ENCODE measurements at regions not wholly inside any gene's neighbourhood (a gene's known extent, or its start where the extent isn't known, plus 50 kb on each side); places are given as distances from the start of the nearest gene placed in this dataset.

DNA sequence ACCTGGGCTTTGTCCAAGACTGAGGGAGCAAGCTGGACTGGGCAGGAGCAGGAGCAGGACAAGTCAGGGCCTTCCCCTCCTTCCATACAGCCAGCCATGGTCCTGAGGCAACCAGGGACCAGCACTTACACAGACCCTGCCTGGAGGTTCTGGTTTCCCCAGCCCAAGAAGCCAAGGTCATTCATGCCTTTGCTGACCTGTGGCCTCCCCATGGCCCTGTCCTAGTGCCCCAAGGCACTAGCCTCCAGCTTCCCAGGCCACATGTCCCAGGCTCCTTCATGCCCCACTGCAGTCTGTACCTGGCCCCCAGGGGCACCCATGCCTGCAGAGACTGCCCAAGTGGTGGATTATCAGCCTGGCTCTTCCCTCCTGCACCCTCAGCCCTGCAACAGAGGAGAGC, 243.9 kb downstream of the TOMM20 start:
- DNase-seq (ENCODE audit: low spot score), result no peak

GRCh38 chr1:234884006-234884405, 244.6 kb downstream of the TOMM20 start:
- no peak for DNase-seq (ENCODE audit: low spot score)

- no peak for DNase-seq (ENCODE audit: low spot score)
These were observed 245.7 kb downstream of the TOMM20 start for GRCh38 chr1:234882898-234883297.

- no peak for DNase-seq (ENCODE audit: low spot score)
These were observed 246.5 kb downstream of the TOMM20 start for GRCh38 chr1:234881893-234882771.

- no peak for DNase-seq (ENCODE audit: low spot score)
These were observed 249.2 kb downstream of the TOMM20 start for GRCh38 chr1:234879147-234880080.

GRCh38 chr1:234878288-234878687, 250.3 kb downstream of the TOMM20 start:
- no peak for DNase-seq (ENCODE audit: low spot score)

- DNase-seq (ENCODE audit: low spot score), result no peak
These were observed 250.9 kb downstream of the TOMM20 start for GRCh38 chr1:234877761-234878160.

- DNase-seq (ENCODE audit: low spot score), result peak; percentile 34
These were observed 252.4 kb downstream of the TOMM20 start for GRCh38 chr1:234875953-234876855.

DNA sequence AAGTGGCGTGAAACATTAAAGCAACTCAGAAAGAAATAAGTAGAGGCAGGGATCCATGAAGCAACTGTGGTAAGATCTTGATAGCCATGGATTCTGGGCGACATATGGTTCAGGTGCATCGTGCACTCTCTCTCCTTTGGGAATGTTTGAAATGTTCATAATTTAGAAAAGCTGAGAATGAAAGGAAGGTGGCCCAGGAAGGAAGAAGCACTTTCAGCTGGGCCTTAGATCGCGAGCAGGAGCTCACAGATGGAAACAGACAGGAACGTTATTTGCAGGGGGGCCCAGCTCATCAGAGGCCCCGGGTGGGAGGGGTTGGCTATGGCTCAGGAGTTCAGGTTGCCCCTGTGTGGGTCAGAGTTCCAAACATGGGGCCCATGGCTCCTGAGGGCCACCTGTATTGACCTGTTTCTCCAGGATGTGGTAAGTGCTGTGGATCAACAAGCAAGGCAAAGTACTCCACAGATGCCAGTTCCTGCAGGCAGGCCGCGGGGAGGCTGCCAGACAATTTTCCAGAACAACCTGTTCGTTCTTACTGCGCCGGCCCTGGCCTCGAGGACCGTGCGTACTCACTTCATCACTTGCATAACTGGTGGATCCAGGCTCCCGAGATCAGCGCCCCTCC, 253.2 kb downstream of the TOMM20 start:
- no peak for DNase-seq (ENCODE audit: low spot score)

- peak; percentile 23 for DNase-seq (ENCODE audit: low spot score)
These were observed 254.0 kb downstream of the TOMM20 start for GRCh38 chr1:234874291-234875288.

DNA sequence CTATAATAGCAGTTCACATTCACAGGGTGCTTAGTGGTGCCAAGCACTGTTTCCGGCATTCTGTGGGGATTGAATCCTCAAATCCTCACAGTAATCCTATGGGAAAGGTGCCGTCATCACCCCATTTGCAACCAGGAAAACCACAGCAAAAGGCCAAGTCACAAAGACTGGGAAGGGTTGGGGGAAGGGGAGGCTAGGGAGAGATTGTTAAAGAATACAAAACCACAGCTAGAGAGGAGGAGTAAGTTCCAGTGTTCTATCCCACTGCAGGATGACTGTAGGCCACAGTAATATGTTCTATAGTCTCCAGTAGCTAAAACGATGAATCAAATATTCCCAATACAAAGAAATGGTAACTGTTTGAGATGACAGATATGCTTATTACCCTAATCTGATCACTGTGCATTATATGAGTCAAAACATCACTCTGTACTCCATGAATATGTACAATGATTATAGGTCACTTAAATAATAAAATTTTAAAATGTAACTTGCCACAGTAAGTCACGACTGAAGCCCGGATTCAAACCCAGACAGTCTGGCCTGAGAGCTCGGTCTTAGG, 256.8 kb downstream of the TOMM20 start:
- DNase-seq (ENCODE audit: low spot score), result peak; percentile 93

- DNase-seq (ENCODE audit: low spot score), result no peak
These were observed 257.5 kb downstream of the TOMM20 start for GRCh38 chr1:234871039-234871709.

GRCh38 chr1:234870020-234870981, 258.3 kb downstream of the TOMM20 start:
- no peak for DNase-seq (ENCODE audit: low spot score)

GRCh38 chr1:234869182-234870019, 259.2 kb downstream of the TOMM20 start:
- DNase-seq (ENCODE audit: low spot score), result peak; percentile 37

DNA sequence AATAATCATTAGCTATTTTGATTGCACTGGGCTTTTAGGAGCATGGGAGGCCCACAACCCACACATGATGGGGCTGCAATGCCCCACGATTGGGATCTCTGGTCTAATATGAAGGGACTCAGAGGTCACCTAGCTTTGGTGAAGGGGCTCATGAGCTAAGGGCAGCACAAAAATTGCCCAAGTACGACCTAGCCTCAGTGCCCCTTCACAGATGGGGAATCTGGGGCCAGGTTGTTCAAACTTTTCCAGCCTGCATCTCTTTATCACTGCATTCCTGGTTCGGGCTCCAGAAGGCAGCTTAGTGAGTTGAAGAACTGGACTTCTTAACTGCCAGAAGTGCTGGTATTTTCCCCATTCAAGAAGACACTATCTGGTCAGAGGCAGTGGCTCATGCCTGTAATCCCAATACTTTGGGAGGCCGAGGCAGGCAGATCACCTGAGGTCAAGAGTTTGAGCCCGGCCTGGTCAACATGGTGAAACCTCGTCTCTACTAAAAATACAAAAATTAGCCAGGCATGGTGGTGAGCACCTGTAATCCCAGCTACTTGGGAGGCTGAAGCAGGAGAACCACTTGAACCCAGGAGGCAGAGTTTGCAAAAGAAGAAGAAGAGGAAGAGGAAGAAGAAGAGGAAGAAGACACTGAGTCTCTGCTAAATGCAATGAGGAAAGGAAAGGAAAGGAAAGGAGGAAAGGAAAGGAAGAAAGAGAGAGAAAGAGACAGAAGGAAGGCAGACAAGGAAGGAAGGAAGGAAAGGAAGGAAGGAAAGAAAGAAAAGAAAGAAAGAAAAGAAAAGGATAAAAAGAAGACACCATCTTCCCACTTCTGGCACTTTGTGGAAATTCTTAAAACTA, 258.5 kb upstream of the IRF2BP2 start:
- no peak for DNase-seq (ENCODE audit: low spot score)

Measured in H4 (cell line).